GM21526 (cell line): ENCODE measurements at regions not wholly inside any gene's neighbourhood (a gene's known extent, or its start where the extent isn't known, plus 50 kb on each side); places are given as distances from the start of the nearest gene placed in this dataset.
"Not testable (repeated sequence)": the region's sequence is repeated elsewhere in the genome, so short reads cannot be mapped to it uniquely, and the experiment has no call there.

Source experiments
- ATAC-seq: cut with Tn5 transposase; IDR thresholded peaks from one replicate; pipeline ENCODE4 v1.9.1; 2021; ENCODE audit warnings: moderate library complexity; ENCODE audit not compliant: unreplicated experiment, low FRiP score

GRCh38 chr16:66186251-66186785, 180.2 kb upstream of the CDH5 start:
- no peak for ATAC-seq

- ATAC-seq = no peak
Measured at GRCh38 chr16:66182592-66182991, 183.9 kb upstream of the CDH5 start.

GRCh38 chr16:66176731-66177130, 189.8 kb upstream of the CDH5 start:
- ATAC-seq = no peak

- no peak for ATAC-seq
Measured at GRCh38 chr16:66176111-66176510, 190.4 kb upstream of the CDH5 start.

GRCh38 chr16:66175636-66176035, 190.9 kb upstream of the CDH5 start:
- ATAC-seq = no peak

- ATAC-seq = no peak
Measured at GRCh38 chr16:66175058-66175457, 191.4 kb upstream of the CDH5 start.

- not testable (repeated sequence) for ATAC-seq
Measured at GRCh38 chr16:66173796-66174195, 192.7 kb upstream of the CDH5 start.

GRCh38 chr16:66173181-66173580, 193.3 kb upstream of the CDH5 start:
- not testable (repeated sequence) for ATAC-seq

GRCh38 chr16:66172463-66172862, 194.0 kb upstream of the CDH5 start:
- ATAC-seq = no peak

- ATAC-seq = no peak
Measured at GRCh38 chr16:66171578-66171977, 194.9 kb upstream of the CDH5 start.

- ATAC-seq = no peak
Measured at GRCh38 chr16:66170989-66171388, 195.5 kb upstream of the CDH5 start.

- ATAC-seq = no peak
Measured at GRCh38 chr16:66169817-66170216, 196.7 kb upstream of the CDH5 start.

- no peak for ATAC-seq
Measured at GRCh38 chr16:66168777-66169176, 197.7 kb upstream of the CDH5 start.

GRCh38 chr16:66167564-66168291, 198.8 kb upstream of the CDH5 start:
- no peak for ATAC-seq

GRCh38 chr16:66166490-66166889, 200.0 kb upstream of the CDH5 start:
- no peak for ATAC-seq

GRCh38 chr16:66165879-66166278, 200.6 kb upstream of the CDH5 start:
- no peak for ATAC-seq

GRCh38 chr16:66164581-66165247, 201.8 kb upstream of the CDH5 start:
- no peak for ATAC-seq

GRCh38 chr16:66162821-66163220, 203.7 kb upstream of the CDH5 start:
- ATAC-seq = no peak

GRCh38 chr16:66161942-66162341, 204.5 kb upstream of the CDH5 start:
- no peak for ATAC-seq

GRCh38 chr16:66161269-66161668, 205.2 kb upstream of the CDH5 start:
- ATAC-seq = no peak

GRCh38 chr16:66159987-66160386, 206.5 kb upstream of the CDH5 start:
- no peak for ATAC-seq

- ATAC-seq = no peak
Measured at GRCh38 chr16:66156538-66156937, 210.0 kb upstream of the CDH5 start.
